ENCODE measurements at regions not wholly inside any gene's neighbourhood (a gene's known extent, or its start where the extent isn't known, plus 50 kb on each side); places are given as distances from the start of the nearest gene placed in this dataset.

GRCh38 chr12:93154096-93154728 lies 223.5 kb upstream of the NUDT4 start:
- H3K4me2 ChIP-seq: no peak overlapping the region
- H3K4me3 ChIP-seq: no peak overlapping the region
- Mint-ChIP-seq H3K4me3 (no peak overlapping the region), H3K36me3 (ENCODE audit: low read depth) (peaks cover 4% of the 10 kb centered on the region; the same call in 2 of the 3 replicates), H3K27me3 (ENCODE audit: insufficient read depth, low read depth, poor library complexity) (peaks cover 2% of the 10 kb centered on the region), H3K27ac (no peak overlapping the region), H3K4me1 (no peaks in the 10 kb centered on the region), H3K9me3 (peaks cover 20% of the 10 kb centered on the region)
- H3K36me3 ChIP-seq (ENCODE audit: insufficient read depth): no peaks in the 10 kb centered on the region
- no peaks in the 10 kb centered on the region for H3K79me2 ChIP-seq (replicated peaks; ENCODE audit: insufficient read depth)
- TF ChIP-seq ZNF114 (CRISPR knock-in tag; IDR thresholded peaks at IDR 0.05) (no peak), NANOG (IDR thresholded peaks at IDR 0.05; ENCODE audit: borderline replicate concordance) (no peak), ZNF462 (CRISPR knock-in tag; IDR thresholded peaks at IDR 0.05) (no peak), CTCF (conservative IDR thresholded peaks at IDR 0.05; ENCODE audit: low read depth in 2 of 2) (no peak), EZH2phosphoT487 (IDR thresholded peaks at IDR 0.05; ENCODE audit: unreplicated experiment) (no peak), REST (IDR thresholded peaks at IDR 0.05; ENCODE audit: unreplicated experiment) (no peak), ETS1 (IDR thresholded peaks at IDR 0.05) (no peak), POLR2AphosphoS5 (IDR thresholded peaks at IDR 0.05; ENCODE audit: low read depth) (no peak), STAT1 (IDR thresholded peaks at IDR 0.05; ENCODE audit: unreplicated experiment) (no peak), EZH2 (IDR thresholded peaks at IDR 0.05; ENCODE audit: low read depth, unreplicated experiment) (no peak)
- no peaks in the 10 kb centered on the region for H4K20me1 ChIP-seq (replicated peaks; ENCODE audit: insufficient read depth)
- ATAC-seq (no peak), DNase-seq (ENCODE audit: low spot score) (no peak)
- H3K27me3 ChIP-seq (ENCODE audit: insufficient read depth): no peaks in the 10 kb centered on the region
- no peak overlapping the region for H3K27ac ChIP-seq (ENCODE audit: low read depth)
- no peaks in the 10 kb centered on the region for H3F3A ChIP-seq (replicated peaks; ENCODE audit: low read depth)
- H3K4me1 ChIP-seq (ENCODE audit: insufficient read depth): no peaks in the 10 kb centered on the region
- 0 out of 2 replicates have a peak overlapping the region, but pooled peaks have one; percentile 49 for H2AFZ ChIP-seq
- 0 out of 2 replicates have a peak, but pooled peaks cover 3% of the 10 kb centered on the region for H3K9me2 ChIP-seq (ENCODE audit: insufficient read depth)
